NCI-H146 (cell line): ENCODE measurements at regions not wholly inside any gene's neighbourhood (a gene's known extent, or its start where the extent isn't known, plus 50 kb on each side); places are given as distances from the start of the nearest gene placed in this dataset.
"Not testable (repeated sequence)": the region's sequence is repeated elsewhere in the genome, so short reads cannot be mapped to it uniquely, and the experiment has no call there.

Source experiments
- DNase-seq: peaks from one replicate; lab custom pipeline; 2025; lab: John Stamatoyannopoulos, UW

- DNase-seq: no peak
These were observed 308.8 kb downstream of the RPIA start for GRCh38 chr2:89000235-89000634.

GRCh38 chr2:89004238-89004637, 312.8 kb downstream of the RPIA start:
- not testable (repeated sequence) for DNase-seq

- DNase-seq: not testable (repeated sequence)
These were observed 329.1 kb downstream of the RPIA start for GRCh38 chr2:89020566-89020965.

- DNase-seq: not testable (repeated sequence)
These were observed 334.8 kb downstream of the RPIA start for GRCh38 chr2:89026296-89026695.

- not testable (repeated sequence) for DNase-seq
These were observed 335.6 kb downstream of the RPIA start for GRCh38 chr2:89027115-89027514.

GRCh38 chr2:89027536-89027935, 336.1 kb downstream of the RPIA start:
- not testable (repeated sequence) for DNase-seq

- not testable (repeated sequence) for DNase-seq
These were observed 337.8 kb downstream of the RPIA start for GRCh38 chr2:89029257-89029656.

- DNase-seq: peak; percentile 10
These were observed 356.9 kb downstream of the RPIA start for GRCh38 chr2:89048138-89049066.

- not testable (repeated sequence) for DNase-seq
These were observed 367.1 kb downstream of the RPIA start for GRCh38 chr2:89058616-89059015.

- DNase-seq: not testable (repeated sequence)
These were observed 369.7 kb downstream of the RPIA start for GRCh38 chr2:89061174-89061573.

GRCh38 chr2:89076771-89077170, 385.3 kb downstream of the RPIA start:
- DNase-seq: not testable (repeated sequence)

- not testable (repeated sequence) for DNase-seq
These were observed 401.4 kb downstream of the RPIA start for GRCh38 chr2:89092911-89093310.

- DNase-seq: not testable (repeated sequence)
These were observed 403.6 kb downstream of the RPIA start for GRCh38 chr2:89095060-89095459.

- not testable (repeated sequence) for DNase-seq
These were observed 411.1 kb downstream of the RPIA start for GRCh38 chr2:89102587-89102986.

GRCh38 chr2:89106369-89107019, 415.0 kb downstream of the RPIA start:
- DNase-seq: not testable (repeated sequence)

GRCh38 chr2:89112434-89112833, 421.0 kb downstream of the RPIA start:
- DNase-seq: not testable (repeated sequence)

- DNase-seq: not testable (repeated sequence)
These were observed 421.8 kb downstream of the RPIA start for GRCh38 chr2:89113286-89113685.

GRCh38 chr2:89129440-89129839, 438.0 kb downstream of the RPIA start:
- DNase-seq: not testable (repeated sequence)

GRCh38 chr2:89130665-89131308, 439.3 kb downstream of the RPIA start:
- not testable (repeated sequence) for DNase-seq

GRCh38 chr2:89142959-89143358, 451.5 kb downstream of the RPIA start:
- not testable (repeated sequence) for DNase-seq

GRCh38 chr2:89145342-89145741, 453.9 kb downstream of the RPIA start:
- DNase-seq: not testable (repeated sequence)

- DNase-seq: not testable (repeated sequence)
These were observed 456.8 kb downstream of the RPIA start for GRCh38 chr2:89148256-89148655.
